Prostate gland (tissue), 2 donors: ENCODE measurements at regions not wholly inside any gene's neighbourhood (a gene's known extent, or its start where the extent isn't known, plus 50 kb on each side); places are given as distances from the start of the nearest gene placed in this dataset.

ENCODE experiments used
- POLR2A ChIP-seq: fragments of 450-650 bp; IDR thresholded peaks from one replicate; pipeline ENCODE4 v1.6.1; 2016; ENCODE audit warnings: antibody characterized with exemption, mild to moderate bottlenecking
- TF ChIP-seq, protein P1 (sequence below), 4 experiments: fragments of 200-600 bp in 2 of 4; fragments of 450-650 bp in 2 of 4; sonication (generic) in 2 of 4; IDR thresholded peaks; 1 replicate in 3 of 4; 2 replicates in 1 of 4; pipeline ENCODE4 v1.5.1; 2016 to 2019; ENCODE audit warnings: antibody characterized with exemption in 4 of 4, mild to moderate bottlenecking in 2 of 4, moderate library complexity in 2 of 4

GRCh38 chr4:164579270-164579942 lies 174.5 kb upstream of the SMIM31 start:
- TF ChIP-seq, protein P1, sequence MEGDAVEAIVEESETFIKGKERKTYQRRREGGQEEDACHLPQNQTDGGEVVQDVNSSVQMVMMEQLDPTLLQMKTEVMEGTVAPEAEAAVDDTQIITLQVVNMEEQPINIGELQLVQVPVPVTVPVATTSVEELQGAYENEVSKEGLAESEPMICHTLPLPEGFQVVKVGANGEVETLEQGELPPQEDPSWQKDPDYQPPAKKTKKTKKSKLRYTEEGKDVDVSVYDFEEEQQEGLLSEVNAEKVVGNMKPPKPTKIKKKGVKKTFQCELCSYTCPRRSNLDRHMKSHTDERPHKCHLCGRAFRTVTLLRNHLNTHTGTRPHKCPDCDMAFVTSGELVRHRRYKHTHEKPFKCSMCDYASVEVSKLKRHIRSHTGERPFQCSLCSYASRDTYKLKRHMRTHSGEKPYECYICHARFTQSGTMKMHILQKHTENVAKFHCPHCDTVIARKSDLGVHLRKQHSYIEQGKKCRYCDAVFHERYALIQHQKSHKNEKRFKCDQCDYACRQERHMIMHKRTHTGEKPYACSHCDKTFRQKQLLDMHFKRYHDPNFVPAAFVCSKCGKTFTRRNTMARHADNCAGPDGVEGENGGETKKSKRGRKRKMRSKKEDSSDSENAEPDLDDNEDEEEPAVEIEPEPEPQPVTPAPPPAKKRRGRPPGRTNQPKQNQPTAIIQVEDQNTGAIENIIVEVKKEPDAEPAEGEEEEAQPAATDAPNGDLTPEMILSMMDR (IDR thresholded peaks at IDR 0.05) = no peak
- TF ChIP-seq POLR2A = no peak
